WERI-Rb-1 (cell line): ENCODE measurements at regions not wholly inside any gene's neighbourhood (a gene's known extent, or its start where the extent isn't known, plus 50 kb on each side); places are given as distances from the start of the nearest gene placed in this dataset.

Experiments used
- DNase-seq: peaks from one replicate; pipeline ENCODE4 v3.0.0-alpha.2; 2020
- H3K27ac ChIP-seq: fragments of 250-450 bp; sonication (Bioruptor Pico); 2 replicates; pipeline ENCODE4 v1.5.1; 2020; ENCODE audit warnings: mild to moderate bottlenecking, moderate library complexity
- H3K27me3 ChIP-seq: fragments of 250-450 bp; sonication (Bioruptor Pico); 2 replicates; pipeline ENCODE4 v1.5.1; 2021; ENCODE audit warnings: mild to moderate bottlenecking, low read depth, moderate library complexity; ENCODE audit not compliant: insufficient read depth, severe bottlenecking
- H3K36me3 ChIP-seq: fragments of 250-450 bp; sonication (Bioruptor Pico); 2 replicates; pipeline ENCODE4 v1.5.1; 2020; ENCODE audit warnings: mild to moderate bottlenecking, moderate library complexity
- H3K4me3 ChIP-seq: 2 replicates; pipeline ENCODE4 v1.5.1; 2011; ENCODE audit warnings: low read depth, mild to moderate bottlenecking, control low read depth, low read length
- H3K9me3 ChIP-seq: fragments of 250-450 bp; sonication (Bioruptor Pico); 2 replicates; pipeline ENCODE4 v1.5.1; 2021; ENCODE audit warnings: mild to moderate bottlenecking, moderate library complexity; ENCODE audit not compliant: severe bottlenecking
- CTCF ChIP-seq: IDR thresholded peaks from 2 replicates; pipeline ENCODE4 v1.5.1; 2011; ENCODE audit warnings: low read depth, mild to moderate bottlenecking, control low read depth, inconsistent platforms, low read length

DNA sequence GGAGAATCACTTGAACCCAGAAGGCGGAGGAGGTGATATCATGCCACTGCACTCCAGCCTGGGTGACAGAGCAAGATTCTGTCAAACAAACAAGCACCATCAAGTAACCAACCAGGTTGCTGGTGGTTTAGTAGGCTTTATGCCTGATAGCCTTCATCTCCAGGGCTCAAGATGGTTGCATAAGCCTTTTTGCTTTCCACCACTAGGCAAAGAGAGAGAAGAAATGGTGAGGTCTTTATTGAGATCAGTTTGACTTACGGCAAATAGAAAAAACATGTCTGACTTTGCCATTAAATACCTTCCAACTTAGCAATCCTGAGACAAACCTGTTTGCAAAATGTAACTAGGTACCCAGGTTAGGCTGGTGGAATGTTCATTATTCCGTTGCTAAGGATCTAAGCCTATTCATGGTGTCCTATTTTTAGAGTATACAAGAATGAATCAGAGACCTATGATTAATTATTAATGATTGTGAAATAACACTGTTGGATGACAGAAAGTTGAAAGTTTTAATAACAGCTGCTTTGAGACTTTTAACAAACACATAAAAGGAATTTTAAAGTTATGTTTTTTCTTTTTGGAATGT lies 53.5 kb upstream of the SLC38A11 start:
- Histone ChIP-seq H3K27me3 (no peaks in the 10 kb centered on the region), H3K9me3 (no peaks in the 10 kb centered on the region), H3K27ac (no peak overlapping the region), H3K4me3 (no peak overlapping the region), H3K36me3 (no peaks in the 10 kb centered on the region)
- no peak for TF ChIP-seq CTCF
- no peak for DNase-seq

DNA sequence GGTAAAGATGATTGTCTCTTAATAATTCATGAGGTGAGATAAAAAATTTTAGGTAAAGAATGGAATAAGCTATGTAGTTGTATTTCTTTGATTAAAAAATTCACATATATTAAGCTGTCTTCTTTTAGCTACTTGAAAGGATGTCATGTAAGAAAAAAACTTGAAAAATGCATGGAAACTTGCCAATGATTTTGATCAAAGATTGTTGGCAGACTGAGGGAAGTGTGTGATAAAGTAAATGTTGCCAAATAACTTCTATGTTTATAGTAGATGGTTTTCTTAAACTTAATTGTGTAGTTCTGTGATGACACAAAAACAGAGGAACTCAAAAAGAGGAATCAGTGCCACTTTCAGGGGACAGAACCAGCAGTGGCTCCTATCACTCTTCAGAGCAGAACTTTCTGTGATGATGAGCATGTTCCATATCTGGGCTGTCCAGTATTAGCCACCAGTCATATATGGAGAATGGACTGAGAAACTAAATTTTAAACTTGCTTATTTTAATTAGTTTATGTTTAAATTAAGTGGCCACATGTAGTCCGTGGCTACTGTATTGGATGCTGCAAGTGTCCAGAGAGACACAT lies 51.9 kb upstream of the SLC38A11 start:
- no peaks in the 10 kb centered on the region for H3K9me3 ChIP-seq
- H3K4me3 ChIP-seq = no peak overlapping the region
- H3K27me3 ChIP-seq = no peaks in the 10 kb centered on the region
- H3K27ac ChIP-seq = no peak overlapping the region
- H3K36me3 ChIP-seq = no peaks in the 10 kb centered on the region
- no peak for TF ChIP-seq CTCF
- no peak for DNase-seq
